ENCODE measurements at regions not wholly inside any gene's neighbourhood (a gene's known extent, or its start where the extent isn't known, plus 50 kb on each side); places are given as distances from the start of the nearest gene placed in this dataset.

DNA sequence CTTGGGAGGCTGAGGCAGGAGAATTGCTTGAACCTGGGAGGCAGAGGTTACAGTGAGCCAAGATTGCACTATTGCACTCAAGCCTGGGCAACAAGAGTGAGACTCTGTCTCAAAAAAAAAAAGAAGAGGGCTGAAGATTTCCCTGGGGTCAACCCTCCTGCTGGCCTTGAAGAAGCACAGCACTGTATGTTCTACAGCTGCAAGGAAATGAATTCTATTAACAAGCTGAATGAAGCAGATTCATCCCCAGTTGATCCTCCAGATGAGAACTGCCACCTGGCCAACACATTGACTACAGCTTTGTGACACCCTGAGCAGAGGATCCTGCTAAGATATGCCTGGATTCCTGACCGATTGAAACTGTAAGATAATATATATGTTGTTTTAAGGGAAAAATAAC lies 129.5 kb downstream of the ADSS2 start:
- no peak for DNase-seq (ENCODE audit: low read depth, low spot score)
- H3K9ac ChIP-seq (ENCODE audit: insufficient read length, low read depth) = no peak overlapping the region

GRCh38 chr1:244322791-244323521 lies 128.8 kb downstream of the ADSS2 start:
- peak; percentile 75 for DNase-seq (ENCODE audit: low read depth, low spot score)
- no peak for TF ChIP-seq SUZ12 (IDR thresholded peaks at IDR 0.05; ENCODE audit: extremely low read depth, insufficient read depth, insufficient read length)
- no peak for TF ChIP-seq YY1 (IDR thresholded peaks at IDR 0.05; ENCODE audit: insufficient read depth, insufficient read length)
- no peak for TF ChIP-seq ZNF274 (IDR thresholded peaks at IDR 0.05; ENCODE audit: low read depth, low read length)
- H3K4me1 ChIP-seq (ENCODE audit: insufficient read depth, insufficient read length) = no peaks in the 10 kb centered on the region
- H3K9me3 ChIP-seq (ENCODE audit: insufficient read depth, low read length) = peaks cover 7% of the 10 kb centered on the region; the same call in 1 of the 2 replicates
- no peaks in the 10 kb centered on the region for H3K27me3 ChIP-seq (ENCODE audit: insufficient read depth, insufficient read length)
- no peak overlapping the region for H3K4me3 ChIP-seq (ENCODE audit: insufficient read length, low read depth)
- H3K36me3 ChIP-seq (ENCODE audit: insufficient read depth, insufficient read length, low read length) = no peaks in the 10 kb centered on the region
- H3K9ac ChIP-seq (ENCODE audit: insufficient read length, low read depth) = no peak overlapping the region

More for the DNA sequence above, 129.5 kb downstream of the ADSS2 start:
- Histone ChIP-seq H3K36me3 (ENCODE audit: insufficient read depth, insufficient read length, low read length) (no peaks in the 10 kb centered on the region), H3K4me1 (ENCODE audit: insufficient read depth, insufficient read length) (no peaks in the 10 kb centered on the region), H3K27me3 (ENCODE audit: insufficient read depth, insufficient read length) (no peaks in the 10 kb centered on the region), H3K4me3 (ENCODE audit: insufficient read length, low read depth) (no peak overlapping the region), H3K9me3 (ENCODE audit: insufficient read depth, low read length) (no peaks in the 10 kb centered on the region; the same call in 1 of the 2 replicates)
- TF ChIP-seq SUZ12 (IDR thresholded peaks at IDR 0.05; ENCODE audit: extremely low read depth, insufficient read depth, insufficient read length) = no peak

- no peak for TF ChIP-seq ZNF274 (IDR thresholded peaks at IDR 0.05; ENCODE audit: low read depth, low read length)
- no peak for TF ChIP-seq YY1 (IDR thresholded peaks at IDR 0.05; ENCODE audit: insufficient read depth, insufficient read length)
- no peak for TF ChIP-seq SUZ12 (IDR thresholded peaks at IDR 0.05; ENCODE audit: extremely low read depth, insufficient read depth, insufficient read length)
- no peak for DNase-seq (ENCODE audit: low read depth, low spot score)
- Histone ChIP-seq H3K9ac (ENCODE audit: insufficient read length, low read depth) (no peak overlapping the region), H3K4me1 (ENCODE audit: insufficient read depth, insufficient read length) (no peaks in the 10 kb centered on the region), H3K9me3 (ENCODE audit: insufficient read depth, low read length) (peaks cover 16% of the 10 kb centered on the region), H3K4me3 (ENCODE audit: insufficient read length, low read depth) (no peak overlapping the region), H3K36me3 (ENCODE audit: insufficient read depth, insufficient read length, low read length) (no peaks in the 10 kb centered on the region), H3K27me3 (ENCODE audit: insufficient read depth, insufficient read length) (no peaks in the 10 kb centered on the region)
Observed at GRCh38 chr1:244324176-244324883, 127.4 kb downstream of the ADSS2 start.

- Histone ChIP-seq H3K9ac (ENCODE audit: insufficient read length, low read depth) (no peak overlapping the region), H3K27me3 (ENCODE audit: insufficient read depth, insufficient read length) (no peaks in the 10 kb centered on the region), H3K36me3 (ENCODE audit: insufficient read depth, insufficient read length, low read length) (no peaks in the 10 kb centered on the region), H3K9me3 (ENCODE audit: insufficient read depth, low read length) (peaks cover 16% of the 10 kb centered on the region), H3K4me3 (ENCODE audit: insufficient read length, low read depth) (no peak overlapping the region), H3K4me1 (ENCODE audit: insufficient read depth, insufficient read length) (no peaks in the 10 kb centered on the region)
- no peak for DNase-seq (ENCODE audit: low read depth, low spot score)
- TF ChIP-seq SUZ12 (IDR thresholded peaks at IDR 0.05; ENCODE audit: extremely low read depth, insufficient read depth, insufficient read length) (no peak), ZNF274 (IDR thresholded peaks at IDR 0.05; ENCODE audit: low read depth, low read length) (no peak), YY1 (IDR thresholded peaks at IDR 0.05; ENCODE audit: insufficient read depth, insufficient read length) (no peak)
Observed at GRCh38 chr1:244325056-244325758, 126.5 kb downstream of the ADSS2 start.

DNA sequence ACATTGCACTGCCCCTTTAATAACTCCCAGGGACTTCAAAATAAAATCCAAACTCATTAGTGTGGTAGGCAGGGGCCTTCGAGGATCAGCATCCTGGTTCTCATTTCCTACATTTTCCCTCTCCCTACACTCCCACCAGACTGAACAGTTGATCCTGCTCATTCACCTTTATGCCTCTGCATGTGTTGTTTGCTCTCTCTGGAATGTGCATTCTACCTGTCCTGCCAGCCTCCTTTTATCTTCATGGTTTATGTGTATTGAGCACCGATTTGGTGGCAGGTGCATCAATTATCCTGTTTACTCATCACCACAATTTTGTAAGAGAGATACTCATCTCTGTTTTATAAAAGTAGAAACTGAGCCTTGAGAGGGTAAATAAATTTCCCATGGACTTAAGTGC lies 125.0 kb downstream of the ADSS2 start:
- H3K36me3 ChIP-seq (ENCODE audit: insufficient read depth, insufficient read length, low read length) = no peaks in the 10 kb centered on the region
- H3K9me3 ChIP-seq (ENCODE audit: insufficient read depth, low read length) = peaks cover 16% of the 10 kb centered on the region
- no peak for DNase-seq (ENCODE audit: low read depth, low spot score)
- TF ChIP-seq ZNF274 (IDR thresholded peaks at IDR 0.05; ENCODE audit: low read depth, low read length) (no peak), YY1 (IDR thresholded peaks at IDR 0.05; ENCODE audit: insufficient read depth, insufficient read length) (no peak), SUZ12 (IDR thresholded peaks at IDR 0.05; ENCODE audit: extremely low read depth, insufficient read depth, insufficient read length) (no peak)
- H3K4me3 ChIP-seq (ENCODE audit: insufficient read length, low read depth) = no peak overlapping the region
- H3K4me1 ChIP-seq (ENCODE audit: insufficient read depth, insufficient read length) = no peaks in the 10 kb centered on the region
- H3K9ac ChIP-seq (ENCODE audit: insufficient read length, low read depth) = no peak overlapping the region
- H3K27me3 ChIP-seq (ENCODE audit: insufficient read depth, insufficient read length) = no peaks in the 10 kb centered on the region

- H3K4me3 ChIP-seq (ENCODE audit: insufficient read length, low read depth) = no peak overlapping the region
- no peak overlapping the region for H3K9ac ChIP-seq (ENCODE audit: insufficient read length, low read depth)
- H3K9me3 ChIP-seq (ENCODE audit: insufficient read depth, low read length) = peaks cover 16% of the 10 kb centered on the region
- DNase-seq (ENCODE audit: low read depth, low spot score) = no peak
- no peaks in the 10 kb centered on the region for H3K36me3 ChIP-seq (ENCODE audit: insufficient read depth, insufficient read length, low read length)
- TF ChIP-seq SUZ12 (IDR thresholded peaks at IDR 0.05; ENCODE audit: extremely low read depth, insufficient read depth, insufficient read length) (no peak), ZNF274 (IDR thresholded peaks at IDR 0.05; ENCODE audit: low read depth, low read length) (no peak), YY1 (IDR thresholded peaks at IDR 0.05; ENCODE audit: insufficient read depth, insufficient read length) (no peak)
- H3K4me1 ChIP-seq (ENCODE audit: insufficient read depth, insufficient read length) = no peaks in the 10 kb centered on the region
- no peaks in the 10 kb centered on the region for H3K27me3 ChIP-seq (ENCODE audit: insufficient read depth, insufficient read length)
Observed at GRCh38 chr1:244327533-244327932, 124.2 kb downstream of the ADSS2 start.

GRCh38 chr1:244328476-244328875 lies 123.2 kb downstream of the ADSS2 start:
- DNase-seq (ENCODE audit: low read depth, low spot score) = no peak
- Histone ChIP-seq H3K9me3 (ENCODE audit: insufficient read depth, low read length) (peaks cover 16% of the 10 kb centered on the region), H3K27me3 (ENCODE audit: insufficient read depth, insufficient read length) (no peaks in the 10 kb centered on the region), H3K9ac (ENCODE audit: insufficient read length, low read depth) (no peak overlapping the region), H3K36me3 (ENCODE audit: insufficient read depth, insufficient read length, low read length) (no peaks in the 10 kb centered on the region), H3K4me1 (ENCODE audit: insufficient read depth, insufficient read length) (no peaks in the 10 kb centered on the region), H3K4me3 (ENCODE audit: insufficient read length, low read depth) (no peak overlapping the region)
- TF ChIP-seq SUZ12 (IDR thresholded peaks at IDR 0.05; ENCODE audit: extremely low read depth, insufficient read depth, insufficient read length) (no peak), YY1 (IDR thresholded peaks at IDR 0.05; ENCODE audit: insufficient read depth, insufficient read length) (no peak), ZNF274 (IDR thresholded peaks at IDR 0.05; ENCODE audit: low read depth, low read length) (no peak)

All from NT2/D1 (cell line).